ENCODE measurements at regions not wholly inside any gene's neighbourhood (a gene's known extent, or its start where the extent isn't known, plus 50 kb on each side); places are given as distances from the start of the nearest gene placed in this dataset.

DNA sequence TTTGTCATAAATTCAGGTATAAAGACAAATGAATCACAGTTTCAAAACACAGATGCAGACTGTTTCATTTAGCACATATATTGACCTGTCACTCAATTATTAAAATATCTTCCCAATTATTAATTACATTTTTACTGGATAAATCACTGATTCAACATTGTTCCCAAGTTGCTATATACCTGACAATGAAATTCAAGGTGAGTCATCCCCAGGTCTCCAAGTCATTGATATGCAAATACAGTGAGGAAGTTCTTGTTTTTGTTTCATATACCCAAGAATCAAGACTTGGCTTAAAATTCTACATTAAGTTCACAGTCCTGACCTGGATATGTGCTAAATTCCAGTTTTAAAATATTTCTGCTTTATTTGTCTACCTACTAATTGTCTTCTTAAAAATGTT, 599.3 kb upstream of the PSMD7 start:
- TF ChIP-seq POLR2A (IDR thresholded peaks at IDR 0.05; ENCODE audit: control extremely low read depth in 1 of 2, low read depth in 2 of 2, low read length in 2 of 2) (no peak), EZH2 (IDR thresholded peaks at IDR 0.05; ENCODE audit: low read depth, low read length, severe bottlenecking) (no peak)
- TF ChIP-seq, protein P1, sequence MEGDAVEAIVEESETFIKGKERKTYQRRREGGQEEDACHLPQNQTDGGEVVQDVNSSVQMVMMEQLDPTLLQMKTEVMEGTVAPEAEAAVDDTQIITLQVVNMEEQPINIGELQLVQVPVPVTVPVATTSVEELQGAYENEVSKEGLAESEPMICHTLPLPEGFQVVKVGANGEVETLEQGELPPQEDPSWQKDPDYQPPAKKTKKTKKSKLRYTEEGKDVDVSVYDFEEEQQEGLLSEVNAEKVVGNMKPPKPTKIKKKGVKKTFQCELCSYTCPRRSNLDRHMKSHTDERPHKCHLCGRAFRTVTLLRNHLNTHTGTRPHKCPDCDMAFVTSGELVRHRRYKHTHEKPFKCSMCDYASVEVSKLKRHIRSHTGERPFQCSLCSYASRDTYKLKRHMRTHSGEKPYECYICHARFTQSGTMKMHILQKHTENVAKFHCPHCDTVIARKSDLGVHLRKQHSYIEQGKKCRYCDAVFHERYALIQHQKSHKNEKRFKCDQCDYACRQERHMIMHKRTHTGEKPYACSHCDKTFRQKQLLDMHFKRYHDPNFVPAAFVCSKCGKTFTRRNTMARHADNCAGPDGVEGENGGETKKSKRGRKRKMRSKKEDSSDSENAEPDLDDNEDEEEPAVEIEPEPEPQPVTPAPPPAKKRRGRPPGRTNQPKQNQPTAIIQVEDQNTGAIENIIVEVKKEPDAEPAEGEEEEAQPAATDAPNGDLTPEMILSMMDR (IDR thresholded peaks at IDR 0.05; ENCODE audit: control extremely low read depth in 1 of 3, insufficient read depth in 1 of 3, low read depth in 1 of 3, low read length in 3 of 3), result no peak

All from H1 (cell line).